K562 (cell line): ENCODE measurements at regions not wholly inside any gene's neighbourhood (a gene's known extent, or its start where the extent isn't known, plus 50 kb on each side); places are given as distances from the start of the nearest gene placed in this dataset.

Experiments used
- CREM ChIP-seq: IDR thresholded peaks from 2 replicates; pipeline ENCODE4 v1.6.1; 2014; ENCODE audit warnings: antibody characterized with exemption, low read depth
- FOXM1 ChIP-seq, 2 experiments: fragments of 450-650 bp in 1 of 2; sonication (generic) in 1 of 2; formaldehyde crosslinking in 1 of 2; IDR thresholded peaks; 2 replicates each; pipeline versions ENCODE4 v1.6.1 to v1.9.0; 2017 to 2022; ENCODE audit warnings: low read depth in 2 of 2, mild to moderate bottlenecking in 2 of 2, missing genetic modification reagents in 1 of 2, moderate library complexity in 1 of 2
- JUND ChIP-seq, 2 experiments: IDR thresholded peaks; 2 replicates in 1 of 2; 3 replicates in 1 of 2; pipeline ENCODE4 v1.6.1; 2011; ENCODE audit warnings: borderline replicate concordance in 2 of 2, low read depth in 2 of 2, low read length in 2 of 2, improper control_type of control experiment in 1 of 2, missing biosample characterization in 1 of 2, missing genetic modification characterization in 1 of 2, missing genetic modification reagents in 1 of 2
- MYNN ChIP-seq, 2 experiments: sonication (generic); formaldehyde crosslinking in 1 of 2; IDR thresholded peaks; 2 replicates each; pipeline versions ENCODE4 v1.5.0 to v1.6.1; 2016 to 2020; ENCODE audit warnings: antibody characterized with exemption in 1 of 2, missing genetic modification reagents in 1 of 2
- POLR2A ChIP-seq: fragments of 450-650 bp; conservative IDR thresholded peaks from 2 replicates; pipeline ENCODE4 v1.6.1; 2016
- SP2 ChIP-seq: IDR thresholded peaks from 2 replicates; pipeline ENCODE4 v1.6.1; 2011; ENCODE audit warnings: mild to moderate bottlenecking, low read depth, low read length, moderate library complexity; ENCODE audit not compliant: poor library complexity, severe bottlenecking; ENCODE audit errors: extremely low read depth
- TAF1 ChIP-seq: IDR thresholded peaks from 2 replicates; pipeline ENCODE4 v1.6.1; 2011; ENCODE audit warnings: mild to moderate bottlenecking, low read length, moderate library complexity; ENCODE audit not compliant: insufficient read depth, control insufficient read depth, severe bottlenecking; ENCODE audit errors: extremely low read depth
- TCF7 ChIP-seq: sonication (generic); IDR thresholded peaks from 2 replicates; pipeline ENCODE4 v1.6.1; 2016; ENCODE audit warnings: antibody characterized with exemption, borderline replicate concordance
- ZKSCAN1 ChIP-seq: fragments of 150-350 bp; IDR thresholded peaks from 2 replicates; pipeline ENCODE4 v1.6.1; 2016; ENCODE audit warnings: low read depth, low read length
- ZNF717 ChIP-seq: fragments of 250-450 bp; sonication (Bioruptor Pico); IDR thresholded peaks from 2 replicates; pipeline ENCODE4 v1.5.0; 2021
- TF ChIP-seq, protein P1 (sequence below), 3 experiments: IDR thresholded peaks in 2 of 3; conservative IDR thresholded peaks in 1 of 3; 2 replicates each; pipeline ENCODE4 v1.5.1; 2011 to 2012; ENCODE audit warnings: low read length in 3 of 3, mild to moderate bottlenecking in 3 of 3, control low read depth in 2 of 3, improper control_type of control experiment in 1 of 3, inconsistent platforms in 1 of 3, low read depth in 1 of 3, mixed read lengths in 1 of 3, moderate library complexity in 1 of 3; ENCODE audit not compliant: insufficient read depth in 2 of 3
- TF ChIP-seq, protein P2 (sequence below), 2 experiments: fragments of 450-650 bp in 1 of 2; sonication (generic) in 1 of 2; formaldehyde crosslinking in 1 of 2; IDR thresholded peaks in 1 of 2; conservative IDR thresholded peaks in 1 of 2; 2 replicates each; pipeline versions ENCODE4 v1.6.1 to v1.8.1; 2016 to 2023; ENCODE audit warnings: mild to moderate bottlenecking in 2 of 2, moderate library complexity in 2 of 2, inconsistent platforms in 1 of 2, missing genetic modification reagents in 1 of 2
- TF ChIP-seq, protein P3 (sequence below), 2 experiments: IDR thresholded peaks; 2 replicates each; pipeline ENCODE4 v1.6.1; 2011; ENCODE audit warnings: borderline replicate concordance in 1 of 2, control low read depth in 1 of 2, low read depth in 1 of 2, low read length in 1 of 2, mild to moderate bottlenecking in 1 of 2, mixed read lengths in 1 of 2, moderate library complexity in 1 of 2; ENCODE audit not compliant: insufficient read depth in 1 of 2, insufficient read length in 1 of 2, poor library complexity in 1 of 2, severe bottlenecking in 1 of 2; ENCODE audit errors: extremely low read depth in 1 of 2
- TF ChIP-seq, protein P4 (sequence below): sonication (generic); formaldehyde crosslinking; IDR thresholded peaks from 2 replicates; pipeline ENCODE4 v1.9.0; 2022; ENCODE audit warnings: mild to moderate bottlenecking, missing genetic modification reagents

DNA sequence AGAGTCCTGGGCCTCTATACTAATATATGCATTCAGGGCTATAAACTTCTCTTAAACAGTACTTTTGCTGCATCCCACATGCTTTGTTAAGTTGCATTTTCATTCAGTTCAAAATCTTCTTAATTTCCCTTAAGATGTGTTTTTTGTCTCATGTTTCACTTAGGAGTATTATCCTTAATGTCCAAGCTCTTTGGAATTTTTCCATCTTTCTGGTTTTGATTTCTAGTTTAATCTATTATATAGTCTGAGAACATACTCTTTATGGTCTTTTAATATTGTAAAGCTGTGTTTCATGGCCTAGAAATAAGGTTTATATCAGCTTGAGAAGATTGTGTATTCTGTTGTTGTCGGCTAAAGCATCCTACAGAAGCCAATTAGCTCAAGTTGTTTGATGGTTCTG is 1041.8 kb downstream of the PLA2G4A start:
- TF ChIP-seq, protein P1, sequence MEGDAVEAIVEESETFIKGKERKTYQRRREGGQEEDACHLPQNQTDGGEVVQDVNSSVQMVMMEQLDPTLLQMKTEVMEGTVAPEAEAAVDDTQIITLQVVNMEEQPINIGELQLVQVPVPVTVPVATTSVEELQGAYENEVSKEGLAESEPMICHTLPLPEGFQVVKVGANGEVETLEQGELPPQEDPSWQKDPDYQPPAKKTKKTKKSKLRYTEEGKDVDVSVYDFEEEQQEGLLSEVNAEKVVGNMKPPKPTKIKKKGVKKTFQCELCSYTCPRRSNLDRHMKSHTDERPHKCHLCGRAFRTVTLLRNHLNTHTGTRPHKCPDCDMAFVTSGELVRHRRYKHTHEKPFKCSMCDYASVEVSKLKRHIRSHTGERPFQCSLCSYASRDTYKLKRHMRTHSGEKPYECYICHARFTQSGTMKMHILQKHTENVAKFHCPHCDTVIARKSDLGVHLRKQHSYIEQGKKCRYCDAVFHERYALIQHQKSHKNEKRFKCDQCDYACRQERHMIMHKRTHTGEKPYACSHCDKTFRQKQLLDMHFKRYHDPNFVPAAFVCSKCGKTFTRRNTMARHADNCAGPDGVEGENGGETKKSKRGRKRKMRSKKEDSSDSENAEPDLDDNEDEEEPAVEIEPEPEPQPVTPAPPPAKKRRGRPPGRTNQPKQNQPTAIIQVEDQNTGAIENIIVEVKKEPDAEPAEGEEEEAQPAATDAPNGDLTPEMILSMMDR (IDR thresholded peaks at IDR 0.05 in 2 of 3, conservative IDR thresholded peaks at IDR 0.05 in 1 of 3; ENCODE audit: insufficient read depth in 2 of 3, low read depth in 1 of 3, low read length in 3 of 3): no peak
- TF ChIP-seq MYNN (IDR thresholded peaks at IDR 0.05) (no peak), MYNN (CRISPR knock-in tag; IDR thresholded peaks at IDR 0.05) (no peak), TCF7 (no peak), ZNF717 (CRISPR knock-in tag) (no peak), FOXM1 (IDR thresholded peaks at IDR 0.05; ENCODE audit: low read depth) (no peak), FOXM1 (CRISPR knock-in tag; IDR thresholded peaks at IDR 0.05; ENCODE audit: low read depth) (no peak), SP2 (no peak), TAF1 (no peak), JUND (IDR thresholded peaks at IDR 0.05; ENCODE audit: borderline replicate concordance, low read depth, low read length) (no peak), JUND (tag; IDR thresholded peaks at IDR 0.05; ENCODE audit: borderline replicate concordance, low read depth, low read length) (no peak), POLR2A (no peak), ZKSCAN1 (no peak), CREM (no peak)
- TF ChIP-seq, protein P2, sequence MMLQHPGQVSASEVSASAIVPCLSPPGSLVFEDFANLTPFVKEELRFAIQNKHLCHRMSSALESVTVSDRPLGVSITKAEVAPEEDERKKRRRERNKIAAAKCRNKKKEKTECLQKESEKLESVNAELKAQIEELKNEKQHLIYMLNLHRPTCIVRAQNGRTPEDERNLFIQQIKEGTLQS (IDR thresholded peaks at IDR 0.05): no peak
- TF ChIP-seq, protein P2 (CRISPR knock-in tag; conservative IDR thresholded peaks at IDR 0.05): no peak
- TF ChIP-seq, protein P3, sequence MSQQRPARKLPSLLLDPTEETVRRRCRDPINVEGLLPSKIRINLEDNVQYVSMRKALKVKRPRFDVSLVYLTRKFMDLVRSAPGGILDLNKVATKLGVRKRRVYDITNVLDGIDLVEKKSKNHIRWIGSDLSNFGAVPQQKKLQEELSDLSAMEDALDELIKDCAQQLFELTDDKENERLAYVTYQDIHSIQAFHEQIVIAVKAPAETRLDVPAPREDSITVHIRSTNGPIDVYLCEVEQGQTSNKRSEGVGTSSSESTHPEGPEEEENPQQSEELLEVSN (IDR thresholded peaks at IDR 0.05; ENCODE audit: borderline replicate concordance in 1 of 2, extremely low read depth in 1 of 2, insufficient read depth in 1 of 2, insufficient read length in 1 of 2, low read depth in 1 of 2, low read length in 1 of 2, poor library complexity in 1 of 2, severe bottlenecking in 1 of 2): no peak
- TF ChIP-seq, protein P4, sequence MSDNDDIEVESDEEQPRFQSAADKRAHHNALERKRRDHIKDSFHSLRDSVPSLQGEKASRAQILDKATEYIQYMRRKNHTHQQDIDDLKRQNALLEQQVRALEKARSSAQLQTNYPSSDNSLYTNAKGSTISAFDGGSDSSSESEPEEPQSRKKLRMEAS (CRISPR knock-in tag): no peak
